Pons (tissue), 1 donor: ENCODE measurements at regions not wholly inside any gene's neighbourhood (a gene's known extent, or its start where the extent isn't known, plus 50 kb on each side); places are given as distances from the start of the nearest gene placed in this dataset.

Experiments used
- DNase-seq: peaks from one replicate; pipeline ENCODE4 v3.0.0-alpha.2; 2016; ENCODE audit warnings: low spot score

DNA sequence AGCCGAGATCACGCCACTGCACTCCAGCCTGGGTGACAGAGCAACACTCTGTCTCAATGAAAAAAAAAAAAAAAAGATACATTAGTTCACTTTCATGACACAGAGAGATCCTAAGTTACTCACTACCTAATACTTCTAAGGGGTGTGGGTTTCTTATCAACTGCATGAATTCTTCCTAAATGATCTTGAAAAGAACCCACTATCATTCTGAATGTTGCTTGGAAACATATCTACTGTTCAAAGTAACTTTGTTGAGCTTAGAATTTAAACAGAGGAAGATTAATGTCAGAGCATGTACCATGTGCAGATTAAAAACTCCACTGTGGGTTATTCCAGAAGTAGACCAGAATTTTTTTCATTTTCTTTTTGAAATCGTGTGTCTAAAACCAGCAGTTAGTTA, 241.5 kb downstream of the LTN1 start:
- no peak for DNase-seq

DNA sequence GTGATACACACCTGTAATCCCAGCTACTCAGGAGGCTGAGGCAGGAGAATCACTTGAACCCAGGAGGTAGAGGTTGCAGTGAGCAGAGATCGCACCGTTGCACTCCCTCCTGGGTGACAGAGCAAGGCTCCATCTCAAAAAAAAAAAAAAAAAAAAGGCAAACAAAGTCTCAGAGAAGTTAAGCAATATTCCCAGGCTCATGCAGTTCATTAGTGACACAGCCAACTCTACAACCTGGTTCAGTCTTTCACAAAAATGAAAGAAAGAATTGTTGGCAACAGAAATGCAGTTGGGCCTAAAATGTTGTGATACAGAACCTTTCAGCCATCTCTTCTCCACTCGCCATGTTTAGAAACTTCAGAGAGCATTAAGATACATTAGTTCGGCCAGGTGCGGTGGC, 242.1 kb downstream of the LTN1 start:
- no peak for DNase-seq

DNA sequence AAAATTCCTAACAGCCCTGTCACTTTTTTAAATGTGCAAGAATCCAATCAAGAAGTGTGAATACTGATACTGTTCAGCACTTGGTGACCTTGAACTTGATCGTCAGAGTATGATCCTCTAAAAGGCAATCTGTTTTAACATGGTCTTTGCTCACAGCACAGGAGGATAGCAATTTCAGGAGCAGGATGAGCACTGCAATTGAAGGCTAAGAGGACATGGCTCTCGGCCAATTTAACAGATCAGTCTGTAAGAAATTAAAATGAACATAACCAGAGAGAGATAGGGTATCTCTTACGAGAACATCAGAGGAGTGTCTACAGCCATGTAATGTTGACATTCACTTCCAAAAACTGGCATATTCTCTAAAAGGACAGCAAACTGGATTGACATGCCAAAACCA, 243.1 kb downstream of the LTN1 start:
- DNase-seq, result no peak

- DNase-seq, result no peak
These were observed 245.2 kb downstream of the LTN1 start for GRCh38 chr21:28747464-28747863.

DNA sequence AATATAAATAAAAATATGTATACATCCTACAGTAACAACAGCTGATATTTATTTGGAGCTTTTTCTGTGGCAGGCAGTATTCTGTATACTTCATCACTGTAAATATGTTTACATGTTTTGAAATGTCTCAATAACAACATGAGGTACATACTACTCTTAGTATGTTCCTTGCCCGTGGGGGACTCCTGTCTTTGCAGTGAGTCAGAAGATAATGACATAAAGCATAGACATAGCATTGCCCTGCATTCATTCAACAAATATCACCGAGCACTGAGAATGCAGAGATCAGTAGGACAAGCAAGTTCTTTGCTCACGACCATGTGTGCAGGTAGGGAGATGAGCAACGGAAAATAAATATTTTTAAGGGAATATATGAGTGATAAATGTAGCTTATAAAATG, 246.5 kb downstream of the LTN1 start:
- DNase-seq, result no peak

- DNase-seq, result peak; percentile 94
These were observed 247.3 kb downstream of the LTN1 start for GRCh38 chr21:28745131-28746016.

GRCh38 chr21:28743723-28744122, 249.0 kb downstream of the LTN1 start:
- DNase-seq, result no peak

- peak; percentile 40 for DNase-seq
These were observed 250.2 kb downstream of the LTN1 start for GRCh38 chr21:28742527-28742926.

DNA sequence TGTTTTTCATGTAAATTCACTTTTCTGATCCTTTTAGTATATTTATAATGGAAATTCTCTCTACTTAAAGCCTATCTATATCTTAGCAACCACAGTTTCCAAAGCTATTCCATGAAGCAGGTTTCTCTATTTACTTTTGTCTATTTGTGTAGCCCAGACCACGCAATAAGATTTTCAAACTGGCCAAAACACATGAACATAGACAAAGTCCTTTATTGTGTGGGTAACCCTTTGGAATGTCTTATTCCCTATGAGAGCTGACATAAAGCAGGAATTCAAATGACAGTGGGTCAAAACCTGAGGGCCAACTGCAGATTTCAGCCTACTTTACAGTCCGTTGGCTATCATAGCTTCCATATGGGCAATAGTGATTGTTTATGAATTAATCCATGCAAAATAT, 252.6 kb downstream of the LTN1 start:
- DNase-seq, result no peak

DNA sequence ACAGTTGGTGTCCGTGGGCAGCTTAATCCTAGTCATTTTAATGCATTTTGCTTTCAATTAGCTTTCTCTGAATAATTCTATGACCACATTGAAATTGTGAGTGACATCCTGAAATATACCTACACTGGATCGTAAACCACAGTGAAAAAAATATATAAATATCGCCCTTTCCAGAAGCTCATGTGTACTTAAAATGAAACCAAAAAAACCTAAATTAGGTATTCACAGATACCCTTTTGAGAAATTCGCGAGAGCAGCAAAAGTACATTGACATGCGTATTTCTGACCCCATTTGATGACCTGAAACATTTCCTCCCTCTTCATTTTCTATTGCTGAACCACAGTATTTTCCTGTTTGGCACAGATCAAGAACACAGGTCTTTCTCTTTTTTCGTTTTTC, 253.8 kb downstream of the LTN1 start:
- no peak for DNase-seq

DNA sequence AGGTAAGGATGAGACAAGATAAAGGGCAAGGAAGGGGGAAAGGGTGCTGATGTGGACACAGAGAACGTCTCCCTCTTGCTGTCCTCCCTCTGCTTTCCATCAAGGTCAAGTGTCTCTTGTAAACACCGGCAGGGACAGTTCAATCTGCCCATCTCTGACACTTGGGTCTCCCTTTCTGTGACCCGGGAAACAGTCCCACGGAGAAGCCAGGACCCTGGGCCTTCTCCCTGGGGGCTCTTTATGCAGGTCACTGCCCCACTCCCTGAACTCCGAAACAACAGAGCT, 254.3 kb downstream of the LTN1 start:
- no peak for DNase-seq

DNA sequence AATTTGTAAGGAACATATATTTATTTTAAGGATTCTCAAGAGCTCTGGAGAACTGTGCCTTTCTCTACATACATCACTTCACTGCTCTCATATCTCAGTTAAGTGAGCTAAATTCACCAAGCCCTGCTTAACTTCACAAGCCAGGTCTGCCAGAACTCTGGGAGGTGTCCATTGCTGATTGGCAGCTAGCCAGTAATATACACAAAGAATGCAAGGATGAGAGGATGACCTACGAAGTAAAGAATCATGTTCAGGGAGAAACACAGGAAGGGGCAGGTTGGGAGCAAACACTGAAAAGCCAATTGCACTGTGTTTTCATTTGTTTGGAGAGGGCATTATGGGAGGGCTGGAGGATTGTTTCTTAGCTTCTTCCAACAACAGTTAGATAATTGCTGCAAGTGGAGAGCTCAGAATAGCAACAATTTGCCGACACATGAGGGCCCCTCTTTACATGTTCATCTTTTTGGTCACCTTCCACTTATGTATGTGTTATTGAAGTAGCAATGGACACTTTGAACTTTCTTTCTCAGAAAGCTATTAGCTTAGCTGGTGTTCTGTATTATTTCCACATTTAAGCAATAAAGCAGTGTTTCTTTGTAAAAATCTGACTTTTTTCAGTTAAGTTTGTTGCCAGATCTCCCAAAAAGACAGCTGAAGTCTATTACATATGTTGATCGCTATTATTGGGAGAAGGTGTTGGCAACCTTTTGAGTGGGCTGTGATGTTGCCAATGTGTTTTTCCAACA, 254.8 kb downstream of the LTN1 start:
- no peak for DNase-seq

- no peak for DNase-seq
These were observed 258.0 kb downstream of the LTN1 start for GRCh38 chr21:28734522-28735175.

GRCh38 chr21:28731700-28732321, 260.9 kb downstream of the LTN1 start:
- no peak for DNase-seq

DNA sequence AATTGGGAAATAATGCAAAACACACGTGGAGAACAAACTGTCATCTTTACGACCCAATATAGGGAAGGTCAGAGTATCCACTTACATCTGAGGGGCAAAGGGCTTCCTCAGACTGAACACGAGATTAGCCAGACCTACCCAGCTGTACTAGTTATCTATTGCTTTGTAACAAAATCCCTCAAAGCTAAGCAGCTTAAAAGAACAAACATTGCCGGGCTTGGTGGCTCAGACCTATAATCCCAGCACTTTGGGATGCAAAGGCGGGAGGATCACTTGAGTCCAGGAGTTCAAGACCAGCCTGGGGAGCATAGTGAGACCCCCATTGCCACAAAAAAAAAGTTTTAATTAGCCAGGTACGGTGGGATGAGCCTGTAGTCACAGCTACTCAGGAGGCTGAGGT, 262.8 kb downstream of the LTN1 start:
- DNase-seq, result no peak

DNA sequence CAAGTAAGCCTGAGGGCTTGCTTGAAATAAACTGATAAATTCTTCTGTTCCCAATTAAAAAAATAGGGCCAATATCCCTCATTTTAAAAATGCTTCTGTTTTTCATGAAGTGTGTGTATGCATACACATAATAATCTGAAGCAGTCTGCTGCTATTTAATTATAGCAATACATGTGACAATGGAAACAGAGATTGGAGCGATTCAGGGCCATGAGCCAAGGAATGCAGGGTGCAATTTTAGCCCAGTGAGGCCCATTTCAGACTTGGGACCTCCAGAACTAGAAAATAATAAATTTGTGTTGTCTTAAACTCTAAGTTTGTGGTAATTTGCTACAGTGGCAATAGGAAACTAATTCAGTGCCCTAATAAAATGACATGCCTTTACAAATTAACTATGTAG, 264.9 kb downstream of the LTN1 start:
- DNase-seq, result no peak

- DNase-seq, result no peak
These were observed 267.3 kb downstream of the LTN1 start for GRCh38 chr21:28725396-28725795.

DNA sequence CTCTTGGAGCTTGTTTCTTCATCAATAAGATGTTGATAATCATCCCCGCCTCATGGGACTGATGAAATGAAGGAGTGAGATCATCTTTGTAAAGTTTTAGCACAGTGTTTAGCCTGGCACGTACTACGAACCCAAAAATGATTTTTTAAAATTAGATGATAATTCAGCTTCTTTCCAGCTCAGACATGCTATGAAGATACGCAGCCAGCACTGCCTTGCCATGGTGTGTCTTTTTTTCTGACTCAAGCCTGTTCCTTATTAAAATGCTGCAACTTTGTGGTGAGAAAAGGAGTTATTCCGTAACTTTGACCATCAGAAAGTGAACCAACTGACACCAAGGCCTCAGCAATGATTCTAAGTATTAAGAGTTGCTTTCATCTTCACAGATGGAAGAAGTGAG, 269.0 kb downstream of the LTN1 start:
- DNase-seq, result no peak

DNA sequence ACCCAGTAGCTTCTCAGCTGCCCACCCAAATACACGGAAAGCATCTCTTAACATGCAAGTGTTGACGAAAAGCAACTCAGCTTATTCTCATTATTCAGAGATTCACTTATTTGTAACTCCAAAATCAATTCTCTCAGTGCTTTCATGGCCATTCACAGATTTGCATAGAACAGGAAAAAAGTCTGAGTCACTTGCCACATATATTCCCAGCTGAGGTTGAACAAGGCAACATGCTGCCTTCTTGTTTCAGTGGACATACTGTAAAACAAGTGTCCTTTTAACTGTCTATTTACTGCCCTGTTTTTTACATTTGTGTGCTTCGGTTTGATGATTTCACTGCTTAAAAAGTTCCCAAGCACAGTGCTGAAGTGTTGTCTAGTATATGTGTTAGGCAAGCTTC, 273.0 kb downstream of the LTN1 start:
- no peak for DNase-seq

GRCh38 chr21:28714777-28715464, 277.8 kb downstream of the LTN1 start:
- no peak for DNase-seq

DNA sequence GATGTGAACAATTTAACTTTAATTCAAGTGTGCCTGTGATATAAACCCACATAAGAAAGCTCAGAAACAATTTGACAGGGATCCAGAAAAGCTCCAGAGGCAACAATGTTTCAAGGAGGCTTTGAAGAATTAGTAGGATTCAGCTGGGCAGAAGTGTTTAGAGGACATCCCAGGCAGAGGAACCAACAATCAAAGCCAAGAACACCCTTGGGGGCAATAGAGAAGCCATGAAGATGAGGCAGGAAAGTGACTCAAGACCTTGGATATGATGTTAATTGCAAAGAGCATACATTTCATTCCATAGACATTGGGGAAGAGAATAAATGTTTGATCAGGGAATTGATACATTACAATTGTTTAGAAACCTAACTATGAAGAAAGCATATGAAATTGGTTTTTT, 280.3 kb downstream of the LTN1 start:
- no peak for DNase-seq

- no peak for DNase-seq
These were observed 287.1 kb downstream of the LTN1 start for GRCh38 chr21:28705616-28706015.
